ENCODE measurements at regions not wholly inside any gene's neighbourhood (a gene's known extent, or its start where the extent isn't known, plus 50 kb on each side); places are given as distances from the start of the nearest gene placed in this dataset.

DNA sequence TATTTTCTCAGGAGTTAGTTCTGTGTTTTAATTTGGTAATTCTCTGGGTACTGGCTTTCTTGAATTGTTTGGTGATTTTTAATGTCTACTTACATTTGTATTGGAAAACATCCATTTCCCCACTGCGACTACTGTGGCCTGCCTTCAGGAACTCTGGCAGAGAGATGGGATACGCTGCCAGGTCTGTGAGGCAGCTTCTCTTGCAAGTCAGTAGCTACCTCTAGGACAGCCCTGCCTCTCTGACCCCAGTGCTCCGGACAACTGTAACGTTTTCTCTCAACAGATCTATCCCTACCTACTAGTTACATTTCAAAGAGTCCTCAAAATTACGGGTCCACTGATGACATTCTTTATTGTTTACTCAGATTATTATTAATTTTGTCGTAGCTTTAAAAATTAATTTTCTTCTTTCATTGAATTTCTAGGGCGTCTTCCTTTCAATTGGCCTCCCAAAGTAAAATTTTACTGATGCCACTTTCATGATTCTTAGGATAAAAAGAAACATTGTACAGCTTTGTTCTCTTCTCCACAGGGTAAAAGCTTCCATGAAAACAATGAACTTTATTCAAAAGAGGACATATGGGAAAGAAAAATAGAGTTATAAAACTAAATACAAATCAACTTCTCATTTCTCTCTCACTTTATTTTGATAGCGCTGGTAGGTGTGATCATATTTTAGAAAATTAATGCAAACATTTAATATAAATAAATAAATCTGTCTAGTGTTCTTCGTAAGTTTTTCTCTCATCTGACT is 123.2 kb upstream of the GOLGA8J start:
- TF ChIP-seq, protein P1, sequence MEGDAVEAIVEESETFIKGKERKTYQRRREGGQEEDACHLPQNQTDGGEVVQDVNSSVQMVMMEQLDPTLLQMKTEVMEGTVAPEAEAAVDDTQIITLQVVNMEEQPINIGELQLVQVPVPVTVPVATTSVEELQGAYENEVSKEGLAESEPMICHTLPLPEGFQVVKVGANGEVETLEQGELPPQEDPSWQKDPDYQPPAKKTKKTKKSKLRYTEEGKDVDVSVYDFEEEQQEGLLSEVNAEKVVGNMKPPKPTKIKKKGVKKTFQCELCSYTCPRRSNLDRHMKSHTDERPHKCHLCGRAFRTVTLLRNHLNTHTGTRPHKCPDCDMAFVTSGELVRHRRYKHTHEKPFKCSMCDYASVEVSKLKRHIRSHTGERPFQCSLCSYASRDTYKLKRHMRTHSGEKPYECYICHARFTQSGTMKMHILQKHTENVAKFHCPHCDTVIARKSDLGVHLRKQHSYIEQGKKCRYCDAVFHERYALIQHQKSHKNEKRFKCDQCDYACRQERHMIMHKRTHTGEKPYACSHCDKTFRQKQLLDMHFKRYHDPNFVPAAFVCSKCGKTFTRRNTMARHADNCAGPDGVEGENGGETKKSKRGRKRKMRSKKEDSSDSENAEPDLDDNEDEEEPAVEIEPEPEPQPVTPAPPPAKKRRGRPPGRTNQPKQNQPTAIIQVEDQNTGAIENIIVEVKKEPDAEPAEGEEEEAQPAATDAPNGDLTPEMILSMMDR (IDR thresholded peaks at IDR 0.05; ENCODE audit: low read depth, low read length), result no peak
- TF ChIP-seq EZH2phosphoT487 (IDR thresholded peaks at IDR 0.05; ENCODE audit: low read depth), result no peak

Measured in OCI-LY3 (cell line).